ENCODE measurements at regions not wholly inside any gene's neighbourhood (a gene's known extent, or its start where the extent isn't known, plus 50 kb on each side); places are given as distances from the start of the nearest gene placed in this dataset.
"Not testable (repeated sequence)": the region's sequence is repeated elsewhere in the genome, so short reads cannot be mapped to it uniquely, and the experiment has no call there.

DNA sequence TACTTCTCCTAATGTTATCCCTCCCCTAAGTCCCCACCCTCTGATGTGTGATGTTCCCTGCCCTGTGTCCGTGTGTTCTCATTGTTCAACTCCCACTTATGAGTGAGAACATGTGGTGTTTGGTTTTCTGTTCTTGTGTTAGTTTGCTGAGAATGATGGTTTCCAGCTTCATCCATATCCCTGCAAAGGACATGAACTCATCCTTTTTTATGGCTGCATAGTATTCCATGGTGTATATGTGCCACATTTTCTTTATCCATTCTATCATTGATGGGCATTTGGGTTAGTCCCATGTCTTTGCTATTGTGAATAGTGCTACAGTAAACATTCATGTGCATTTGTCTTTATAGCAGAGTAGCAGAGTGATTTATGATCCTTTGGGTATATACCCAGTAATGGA lies 613.8 kb upstream of the KIF2B start:
- DNase-seq (ENCODE audit: extremely low read depth, low read depth, low spot score), result not testable (repeated sequence)

DNA sequence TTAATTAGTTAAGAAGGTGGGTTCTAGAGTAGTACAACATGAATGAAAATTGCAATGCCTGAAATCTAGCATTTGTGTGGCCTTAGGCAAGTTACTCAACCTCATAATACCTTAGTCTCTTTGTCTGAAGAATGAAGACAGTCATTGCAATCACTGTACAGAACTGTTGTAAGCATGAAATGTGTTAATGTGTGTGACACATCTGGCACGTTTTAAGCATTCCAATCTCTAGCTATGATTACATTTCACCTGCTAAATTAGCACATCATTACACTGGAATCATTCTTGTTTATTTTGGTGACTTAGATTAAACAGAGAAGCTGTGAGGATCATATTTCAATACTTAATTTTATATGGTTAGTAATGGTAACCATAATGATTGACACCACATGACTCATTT lies 629.7 kb upstream of the KIF2B start:
- DNase-seq (ENCODE audit: extremely low read depth, low read depth, low spot score), result no peak

DNA sequence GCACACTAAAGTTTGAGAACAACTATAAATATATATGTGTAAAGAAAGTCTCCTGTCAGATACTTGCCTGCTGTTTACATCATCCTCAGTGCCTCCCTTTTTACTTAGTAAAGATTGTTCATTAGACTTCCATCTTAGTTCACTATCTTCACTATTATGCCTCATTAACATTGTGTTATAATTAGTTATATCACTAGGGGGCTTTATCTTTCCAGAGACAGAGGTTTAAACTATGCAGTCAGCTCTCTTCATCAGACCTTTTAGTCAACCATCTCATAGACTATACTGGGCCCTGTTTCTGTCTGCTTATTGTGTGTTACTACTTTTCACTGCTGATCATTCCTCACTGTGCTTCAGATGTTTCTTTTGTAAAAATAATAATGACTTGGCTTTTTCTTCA lies 630.8 kb upstream of the KIF2B start:
- DNase-seq (ENCODE audit: extremely low read depth, low read depth, low spot score), result no peak

DNA sequence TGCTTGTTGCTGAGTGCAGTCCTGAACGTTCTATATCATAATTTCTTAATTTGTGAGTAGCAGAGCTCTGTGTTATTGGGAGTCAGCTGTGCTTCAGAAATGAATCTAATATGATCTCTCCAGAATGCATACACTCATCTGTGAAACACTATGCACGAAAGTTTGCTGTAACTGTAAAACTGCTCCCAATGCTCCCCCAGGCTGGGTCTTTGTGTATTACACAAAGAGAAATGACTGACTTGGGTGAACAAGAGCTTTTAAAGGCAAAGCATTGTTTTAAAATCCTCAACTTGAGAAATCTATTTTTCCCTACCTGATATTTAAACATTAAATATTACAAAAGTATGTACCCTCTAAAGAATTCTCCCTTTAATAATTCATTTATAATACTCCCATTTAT lies 636.7 kb upstream of the KIF2B start:
- no peak for DNase-seq (ENCODE audit: extremely low read depth, low read depth, low spot score)

DNA sequence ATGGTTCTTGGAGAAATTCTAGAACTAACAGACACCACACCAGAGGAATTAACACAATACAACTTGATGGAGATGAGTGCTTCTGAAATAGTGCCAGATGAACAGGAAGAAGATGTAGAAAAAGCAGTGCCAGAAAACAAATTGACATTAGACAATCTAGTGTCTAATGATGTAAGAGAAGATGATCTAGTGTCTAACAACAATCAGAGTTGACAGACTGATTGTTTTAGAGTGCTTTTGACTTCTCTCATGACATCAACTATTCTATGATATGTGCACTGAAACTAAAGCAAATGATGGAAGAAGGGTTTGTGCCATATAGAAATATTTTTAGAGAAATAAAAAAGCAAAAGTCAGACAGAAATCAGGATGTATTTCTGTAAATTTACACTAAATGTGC lies 646.1 kb upstream of the KIF2B start:
- DNase-seq (ENCODE audit: extremely low read depth, low read depth, low spot score), result no peak

DNA sequence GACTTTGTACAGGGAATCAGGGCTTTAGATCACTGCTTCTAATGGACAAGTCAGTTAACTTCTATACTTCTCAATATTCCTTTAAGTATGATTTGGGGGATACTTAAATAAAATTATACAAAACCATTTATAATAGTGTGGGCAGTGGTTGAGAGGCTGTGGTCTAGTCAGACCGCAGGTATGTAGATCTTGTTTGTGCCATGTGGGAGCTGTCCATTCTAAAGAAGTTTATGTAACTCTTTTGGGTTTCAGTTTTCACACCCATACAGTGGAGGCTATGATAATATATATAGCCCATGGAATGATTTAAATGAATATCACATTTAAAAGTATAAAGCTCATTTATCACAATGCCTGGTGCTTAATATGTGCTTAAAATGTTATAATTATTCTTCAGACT lies 654.3 kb upstream of the KIF2B start:
- DNase-seq (ENCODE audit: extremely low read depth, low read depth, low spot score), result no peak

DNA sequence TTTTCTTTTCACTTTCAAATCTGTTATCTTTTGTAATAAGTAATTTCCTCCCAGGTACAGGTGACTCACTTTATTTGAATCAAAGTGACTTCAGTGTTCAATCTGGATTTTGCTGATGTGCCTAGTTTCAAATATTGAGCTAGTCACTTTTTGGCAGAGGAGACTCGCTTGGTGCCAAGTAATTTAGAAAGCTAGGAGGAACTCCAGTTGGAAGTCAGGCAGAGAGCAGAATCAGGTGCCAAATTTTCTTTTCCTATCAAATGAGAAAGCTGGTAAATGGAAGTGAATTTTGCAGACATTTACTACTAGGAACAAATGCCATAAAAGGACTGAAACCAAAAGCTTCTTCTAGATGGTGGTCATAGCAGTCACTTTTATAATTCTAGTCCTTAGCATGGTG lies 656.0 kb upstream of the KIF2B start:
- DNase-seq (ENCODE audit: extremely low read depth, low read depth, low spot score), result no peak

DNA sequence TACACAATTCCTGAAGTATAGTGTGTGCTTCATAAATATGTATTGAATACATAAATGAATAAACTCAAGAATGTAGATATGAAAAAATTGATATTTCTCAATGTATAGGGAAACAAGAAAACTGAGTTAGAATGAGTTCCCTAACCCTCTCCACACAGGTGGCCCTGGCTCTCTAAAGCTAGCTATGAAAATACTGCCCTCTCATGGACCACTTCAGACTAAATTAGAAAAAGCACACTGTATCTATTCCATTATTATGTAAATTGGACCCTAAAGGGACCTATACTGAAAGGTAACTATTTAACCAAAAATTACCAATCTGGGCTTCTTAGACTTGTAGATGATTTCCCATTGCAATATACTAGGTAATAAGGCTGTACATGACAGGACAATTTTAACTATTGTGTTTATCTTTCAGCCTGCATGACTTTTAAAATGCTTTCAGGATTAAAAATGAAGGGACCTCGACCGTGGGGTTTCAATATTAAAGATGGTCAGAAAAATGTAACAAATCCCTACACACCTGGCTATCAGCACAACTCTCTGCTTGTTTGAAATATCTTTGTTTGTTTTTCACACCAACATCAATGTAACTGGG lies 672.5 kb upstream of the KIF2B start:
- DNase-seq (ENCODE audit: extremely low read depth, low read depth, low spot score), result no peak

DNA sequence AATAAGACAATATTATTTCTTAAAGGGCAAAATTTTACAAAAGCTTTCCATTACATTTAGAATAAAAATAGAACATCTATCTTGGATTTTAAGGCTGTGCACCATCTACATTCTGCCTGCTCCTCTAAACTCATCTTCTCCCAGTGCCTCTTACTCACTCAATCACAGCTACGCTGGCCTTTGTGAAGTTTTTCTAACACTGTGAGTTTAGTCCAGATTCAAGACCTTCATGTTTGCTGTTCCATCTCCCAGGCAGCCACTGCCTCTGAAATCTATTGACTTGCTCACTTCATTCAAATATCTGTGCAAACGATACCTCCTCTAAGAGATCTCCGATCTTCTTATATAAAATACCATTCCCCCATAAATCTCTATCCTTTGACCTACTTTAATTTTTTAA lies 673.4 kb upstream of the KIF2B start:
- DNase-seq (ENCODE audit: extremely low read depth, low read depth, low spot score), result no peak

DNA sequence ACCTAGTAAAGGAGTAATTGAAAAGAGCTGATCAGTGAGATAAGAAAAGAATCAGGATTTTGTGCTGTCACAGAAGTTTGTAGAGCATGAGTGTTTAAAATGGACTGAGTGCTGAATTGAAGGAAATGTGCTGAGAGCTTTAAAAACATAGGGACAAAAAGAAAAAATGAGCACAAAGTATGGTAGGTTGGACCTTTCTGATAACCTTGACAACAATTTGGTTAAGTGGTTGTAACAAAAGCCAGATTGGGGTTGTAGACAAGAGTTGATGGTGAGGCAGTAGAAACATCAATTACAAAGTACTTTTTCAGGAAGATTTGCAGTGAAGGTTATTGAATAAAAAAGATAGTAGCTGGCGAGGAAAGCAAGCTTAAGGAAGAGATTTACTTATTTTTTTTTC lies 674.7 kb upstream of the KIF2B start:
- no peak for DNase-seq (ENCODE audit: extremely low read depth, low read depth, low spot score)

DNA sequence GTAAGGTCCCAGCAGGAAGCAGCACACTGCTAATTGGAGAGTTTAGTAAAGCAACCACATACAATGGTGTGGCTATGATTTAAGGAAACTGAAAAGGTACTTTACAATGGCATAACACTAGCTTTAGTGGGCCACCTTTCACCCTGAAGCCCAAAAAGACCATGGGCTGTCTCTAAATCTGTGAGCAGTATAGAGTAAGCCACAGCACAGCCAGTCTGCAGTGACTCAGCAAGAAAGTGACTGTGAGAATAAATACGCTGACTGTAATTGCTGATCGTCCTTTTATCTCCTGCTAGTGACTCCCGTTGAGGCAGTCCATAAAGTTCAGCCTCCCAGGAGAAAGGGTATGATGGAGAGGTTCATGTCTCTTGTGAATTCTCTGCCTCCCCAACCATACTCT lies 679.8 kb upstream of the KIF2B start:
- no peak for DNase-seq (ENCODE audit: extremely low read depth, low read depth, low spot score)

DNA sequence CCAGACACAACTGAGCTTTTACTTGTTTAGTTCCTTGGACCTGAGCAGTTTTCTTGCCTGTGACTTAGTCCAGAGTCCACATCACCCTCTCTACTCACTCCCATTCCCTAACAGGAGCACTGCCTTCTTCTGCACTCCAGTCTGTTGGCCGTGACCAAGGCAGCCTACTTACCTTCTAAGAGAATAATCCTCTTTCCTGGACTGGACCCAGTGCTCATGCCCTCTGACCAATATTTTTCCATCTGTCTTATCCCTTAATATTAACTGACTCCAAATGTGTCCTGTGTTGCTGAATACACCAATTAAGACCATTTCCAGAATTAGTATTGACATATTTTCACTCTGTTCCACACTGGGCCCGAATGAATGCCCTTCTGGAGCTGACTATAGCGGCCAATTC lies 681.0 kb upstream of the KIF2B start:
- no peak for DNase-seq (ENCODE audit: extremely low read depth, low read depth, low spot score)

DNA sequence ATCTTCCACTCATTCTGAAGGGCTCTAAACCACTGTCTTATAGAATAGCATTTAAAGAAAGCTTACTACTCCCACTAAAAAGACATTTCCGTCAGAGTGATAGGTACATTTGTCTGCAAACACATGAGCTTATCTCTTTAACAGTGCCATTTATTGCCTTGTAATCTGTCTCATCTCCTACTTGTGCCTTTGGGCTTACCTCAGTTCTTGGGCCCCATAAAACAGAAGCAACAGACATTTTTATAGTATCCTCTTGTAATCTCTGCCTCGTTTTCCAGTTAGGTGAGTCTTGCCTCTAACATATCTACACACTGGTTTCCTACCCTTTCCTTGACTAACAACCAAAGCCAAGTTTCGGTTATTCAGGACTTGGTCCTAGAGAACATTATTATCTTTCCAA lies 681.4 kb upstream of the KIF2B start:
- no peak for DNase-seq (ENCODE audit: extremely low read depth, low read depth, low spot score)

DNA sequence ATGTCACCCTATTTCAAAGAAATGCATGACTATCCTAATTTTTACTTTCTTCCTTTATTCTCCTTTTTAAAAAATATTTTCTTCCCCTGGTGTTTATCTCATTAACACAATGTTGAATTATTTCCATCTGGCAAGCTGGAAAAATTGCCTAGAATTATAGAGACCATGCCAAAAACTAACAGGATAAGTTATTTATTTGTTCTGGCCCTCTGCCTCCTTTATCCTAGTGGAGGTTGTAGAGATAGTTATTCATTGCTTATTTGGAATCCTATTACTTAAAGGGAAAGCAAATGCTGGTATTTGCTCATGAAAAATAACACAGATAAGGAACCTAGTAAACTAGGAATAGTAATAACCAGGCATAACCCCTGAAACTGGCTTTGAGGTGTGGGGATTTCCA lies 684.9 kb upstream of the KIF2B start:
- DNase-seq (ENCODE audit: extremely low read depth, low read depth, low spot score), result no peak

DNA sequence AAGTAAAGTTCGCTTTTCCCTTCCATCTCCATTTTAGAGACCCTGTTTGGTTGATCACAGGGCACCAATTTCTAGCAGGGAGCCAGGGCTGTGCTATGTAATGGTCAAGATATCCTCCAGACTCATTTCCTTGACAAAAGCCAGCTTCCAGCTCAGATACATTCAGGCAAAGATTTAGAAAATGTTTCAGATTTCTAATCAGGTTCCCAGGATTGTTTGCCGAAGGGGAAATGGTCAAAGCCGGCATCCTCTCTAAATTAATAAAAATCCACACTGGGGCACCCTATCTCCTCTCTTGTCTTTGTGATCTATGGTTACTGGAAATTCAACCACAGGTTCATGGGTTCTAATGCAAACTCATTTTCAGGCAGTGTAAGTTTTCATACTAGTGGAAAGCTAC lies 686.8 kb upstream of the KIF2B start:
- DNase-seq (ENCODE audit: extremely low read depth, low read depth, low spot score), result no peak

DNA sequence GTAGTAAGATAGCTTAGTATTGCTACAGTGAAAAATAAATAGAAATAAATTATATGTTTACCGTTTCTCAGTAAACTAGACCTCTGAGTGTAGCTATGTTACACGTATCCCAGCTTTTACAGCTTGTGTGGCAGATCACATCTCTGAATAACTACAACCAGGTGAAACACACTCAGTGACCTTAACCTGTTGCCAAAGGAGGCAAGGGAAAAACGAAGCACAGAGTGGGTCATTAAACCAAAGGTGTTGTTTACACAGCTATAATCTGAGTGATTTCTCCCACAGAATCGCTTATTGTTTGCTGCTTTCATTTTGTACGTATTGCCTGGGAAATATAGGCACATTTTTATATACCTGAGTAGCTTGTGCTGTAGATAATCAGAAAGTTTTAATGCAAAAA lies 688.2 kb upstream of the KIF2B start:
- DNase-seq (ENCODE audit: extremely low read depth, low read depth, low spot score), result no peak

DNA sequence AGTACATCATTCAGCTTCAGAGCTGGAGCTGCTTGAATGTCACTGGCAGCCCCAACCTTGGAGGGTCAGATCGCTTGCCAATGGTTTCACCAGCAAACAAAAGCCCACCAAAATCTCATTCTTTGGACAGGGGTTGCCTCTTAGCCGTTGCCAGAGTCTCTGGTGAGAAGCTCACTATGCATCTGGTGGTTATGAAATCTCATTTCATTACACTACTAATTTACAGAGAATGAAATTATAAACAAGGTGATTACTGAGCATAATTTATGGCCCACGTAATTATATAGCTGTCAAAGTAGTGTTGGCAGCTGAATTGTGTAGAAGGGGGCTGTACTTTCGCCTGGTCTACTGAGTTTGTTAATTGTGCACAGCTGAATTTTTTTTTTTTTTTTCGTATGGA lies 688.9 kb upstream of the KIF2B start:
- DNase-seq (ENCODE audit: extremely low read depth, low read depth, low spot score), result no peak

DNA sequence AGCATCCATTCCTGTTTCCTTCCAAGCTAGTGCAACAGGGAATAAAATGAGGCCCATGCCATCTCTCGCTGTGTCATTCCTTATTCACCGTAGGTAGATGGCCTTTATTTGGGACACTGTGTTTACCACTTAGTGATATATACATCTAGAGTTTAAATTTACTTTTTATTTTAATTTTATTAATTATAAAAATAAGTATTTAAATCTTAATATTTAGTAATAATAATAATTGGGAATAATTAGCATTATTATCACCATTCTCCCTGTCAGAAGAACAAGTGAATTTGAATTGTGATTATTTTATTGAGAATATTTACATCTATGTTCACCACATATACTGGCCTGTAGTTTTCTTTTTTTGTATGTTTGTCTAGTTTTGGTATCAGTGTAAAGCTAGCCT lies 692.9 kb upstream of the KIF2B start:
- no peak for DNase-seq (ENCODE audit: extremely low read depth, low read depth, low spot score)

DNA sequence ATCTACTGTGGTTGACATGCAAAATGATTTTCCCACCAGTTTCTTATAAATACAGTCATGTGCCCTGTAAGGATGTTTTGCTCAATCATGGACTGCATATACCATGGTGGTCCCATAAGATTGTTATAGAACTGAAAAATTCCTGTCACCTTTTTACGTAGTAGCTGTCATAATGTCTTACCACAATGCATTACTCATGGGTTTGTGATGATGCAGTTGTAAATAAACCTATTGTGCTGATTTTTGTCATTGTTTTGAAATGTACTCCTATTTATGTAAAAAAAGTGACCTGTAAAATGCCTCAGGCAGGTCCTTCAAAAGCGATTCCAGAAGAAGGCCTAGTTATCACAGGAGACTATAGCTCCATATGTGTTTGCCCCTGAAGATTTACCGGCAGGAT lies 695.4 kb upstream of the KIF2B start:
- no peak for DNase-seq (ENCODE audit: extremely low read depth, low read depth, low spot score)

DNA sequence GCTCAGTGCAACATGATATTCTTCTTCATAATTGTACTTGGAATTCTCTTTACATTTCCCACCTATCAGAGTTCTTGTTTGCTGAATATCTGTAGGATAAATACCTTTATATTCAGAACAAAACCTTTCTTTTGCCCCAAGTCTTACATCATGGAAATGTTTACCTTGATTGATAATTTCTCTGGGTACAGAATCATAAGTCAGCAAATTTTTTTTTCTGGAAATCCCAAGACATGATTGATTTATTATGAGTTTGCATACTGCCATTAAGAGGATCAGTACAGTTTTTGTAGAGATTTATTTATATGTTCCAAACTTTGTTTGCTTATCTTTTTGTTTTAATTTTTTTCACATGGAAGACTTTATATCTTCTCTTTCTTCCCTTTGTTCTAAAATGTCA lies 699.8 kb upstream of the KIF2B start:
- DNase-seq (ENCODE audit: extremely low read depth, low read depth, low spot score), result no peak

DNA sequence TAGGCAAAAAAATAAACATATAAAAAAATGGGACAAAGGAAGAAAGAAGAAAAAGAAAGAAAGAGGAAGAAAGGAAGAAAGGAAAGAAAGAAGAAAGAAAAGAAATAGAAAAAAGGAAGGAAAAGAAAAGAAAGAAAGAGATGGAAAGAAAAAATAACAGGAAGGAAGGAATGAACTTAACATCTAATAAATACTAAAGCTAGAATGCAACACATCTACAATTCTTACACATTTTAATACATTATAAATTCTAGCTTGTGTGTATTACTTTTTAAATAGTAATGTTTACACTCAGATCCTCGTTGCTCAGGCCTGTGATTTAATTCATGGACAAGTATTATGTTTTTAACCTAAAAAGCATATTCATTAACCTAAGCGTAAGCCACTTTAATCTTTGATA lies 703.0 kb upstream of the KIF2B start:
- no peak for DNase-seq (ENCODE audit: extremely low read depth, low read depth, low spot score)

DNA sequence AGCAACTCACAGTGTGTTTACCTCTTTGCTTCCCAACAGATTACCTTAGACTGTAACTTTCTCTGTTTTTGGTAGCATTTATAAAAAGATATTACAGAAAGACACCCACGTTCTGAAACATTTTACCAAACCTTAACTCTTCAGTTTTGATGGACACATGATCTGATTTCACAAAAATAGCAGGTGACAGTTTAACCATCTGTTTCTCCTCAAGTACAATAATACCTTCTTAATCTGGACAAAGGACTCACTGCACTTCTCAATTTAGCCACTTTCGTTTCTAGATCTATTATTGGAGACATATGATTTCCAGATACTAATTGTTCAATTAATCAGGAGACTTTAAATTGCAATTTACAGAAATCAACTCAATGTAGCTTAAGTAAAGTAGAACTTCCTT lies 703.8 kb upstream of the KIF2B start:
- DNase-seq (ENCODE audit: extremely low read depth, low read depth, low spot score), result no peak

DNA sequence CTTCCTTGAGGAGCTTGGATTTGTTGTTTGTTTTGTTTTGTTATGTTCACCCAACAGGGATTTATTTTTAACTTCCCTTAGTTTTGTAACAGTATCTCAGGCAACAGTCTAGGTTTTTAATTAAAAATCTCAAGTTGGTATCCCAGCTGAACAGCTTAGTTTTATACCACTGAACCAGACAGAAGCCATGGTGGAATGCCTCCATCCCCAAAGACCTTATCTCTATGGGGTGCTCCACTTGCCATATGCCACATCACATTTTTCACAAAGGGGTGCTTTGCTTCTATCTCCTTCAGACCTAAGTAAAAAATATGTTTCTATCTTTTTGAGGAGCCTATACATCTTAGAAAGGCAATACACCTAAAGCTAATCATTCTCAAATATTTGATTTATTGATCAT lies 715.8 kb upstream of the KIF2B start:
- DNase-seq (ENCODE audit: extremely low read depth, low read depth, low spot score), result no peak

DNA sequence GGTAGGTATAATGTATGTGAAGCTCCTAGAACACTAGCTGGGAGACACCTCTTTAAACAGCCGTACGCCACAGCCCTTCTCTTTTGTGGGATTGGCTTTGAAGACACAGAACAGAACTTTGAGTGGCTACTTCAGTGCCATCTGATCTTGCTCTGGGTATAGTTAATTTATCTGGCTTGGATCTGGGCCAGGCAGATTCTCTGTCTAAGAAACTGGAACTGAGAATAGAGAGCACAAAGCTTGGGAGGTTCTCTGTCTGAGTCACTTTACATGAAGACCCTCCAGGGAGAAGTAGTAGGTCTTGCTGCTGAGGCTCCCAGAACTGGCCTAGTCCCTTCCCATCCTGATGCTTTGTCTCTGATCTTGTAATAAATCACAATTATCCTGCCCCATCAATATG lies 721.0 kb upstream of the KIF2B start:
- DNase-seq (ENCODE audit: extremely low read depth, low read depth, low spot score), result no peak
